ENCODE measurements at regions not wholly inside any gene's neighbourhood (a gene's known extent, or its start where the extent isn't known, plus 50 kb on each side); places are given as distances from the start of the nearest gene placed in this dataset.

DNA sequence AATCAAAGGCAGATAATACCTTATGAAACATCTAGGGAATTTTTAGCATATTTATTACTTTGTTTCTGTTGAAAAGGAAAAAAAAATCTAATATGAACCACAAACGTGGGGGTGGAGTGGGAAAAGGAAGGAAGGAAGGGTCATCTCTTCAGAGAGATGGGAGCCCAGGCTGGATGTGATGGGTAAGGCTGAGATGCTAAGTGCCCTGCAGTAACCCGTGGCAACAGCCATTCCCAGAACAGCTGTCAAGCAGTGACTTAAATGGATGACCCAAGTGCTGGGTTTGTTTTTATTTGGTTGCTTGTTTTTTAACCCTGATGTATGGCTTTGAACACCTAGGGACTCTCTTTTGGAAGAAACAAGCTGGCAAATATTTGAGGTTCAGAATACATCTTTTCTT, 50.7 kb upstream of the KLF7 start:
- POLR2A ChIA-PET = no interaction called here
- no TSS peak for BruUV-seq (replicated peaks)
- intact Hi-C loops (cut with micrococcal nuclease; ENCODE audit: unreplicated experiment) = no loop called here

GRCh38 chr2:207217442-207217841, 51.7 kb upstream of the KLF7 start:
- DNase-seq (ENCODE audit: low read depth, low spot score) (no peak), ATAC-seq (no peak)
- in situ Hi-C loops (cut with HindIII; ENCODE audit: low pct_unique_long_range_greater_than_20kb, low sequenced_read_pairs) (no loop called here), intact Hi-C loops (cut with micrococcal nuclease; ENCODE audit: unreplicated experiment) (no loop called here)
- no peaks in the 10 kb centered on the region; the same call in 1 of the 2 replicates for H3K27me3 ChIP-seq (ENCODE audit: control insufficient read depth, insufficient read depth, low read length)
- POLR2A ChIA-PET = no interaction called here
- no peak overlapping the region for H3K27ac ChIP-seq (ENCODE audit: low read length)
- no peaks in the 10 kb centered on the region for H3K9me3 ChIP-seq (ENCODE audit: control insufficient read depth, insufficient read depth, low read depth, low read length)
- H3K36me3 ChIP-seq (ENCODE audit: control insufficient read depth, insufficient read depth, low read length) = no peaks in the 10 kb centered on the region
- CTCF ChIA-PET = no interaction called here
- no peaks in the 10 kb centered on the region for H3K4me1 ChIP-seq (ENCODE audit: control insufficient read depth, insufficient read depth, low read length)
- TF ChIP-seq, protein P1, sequence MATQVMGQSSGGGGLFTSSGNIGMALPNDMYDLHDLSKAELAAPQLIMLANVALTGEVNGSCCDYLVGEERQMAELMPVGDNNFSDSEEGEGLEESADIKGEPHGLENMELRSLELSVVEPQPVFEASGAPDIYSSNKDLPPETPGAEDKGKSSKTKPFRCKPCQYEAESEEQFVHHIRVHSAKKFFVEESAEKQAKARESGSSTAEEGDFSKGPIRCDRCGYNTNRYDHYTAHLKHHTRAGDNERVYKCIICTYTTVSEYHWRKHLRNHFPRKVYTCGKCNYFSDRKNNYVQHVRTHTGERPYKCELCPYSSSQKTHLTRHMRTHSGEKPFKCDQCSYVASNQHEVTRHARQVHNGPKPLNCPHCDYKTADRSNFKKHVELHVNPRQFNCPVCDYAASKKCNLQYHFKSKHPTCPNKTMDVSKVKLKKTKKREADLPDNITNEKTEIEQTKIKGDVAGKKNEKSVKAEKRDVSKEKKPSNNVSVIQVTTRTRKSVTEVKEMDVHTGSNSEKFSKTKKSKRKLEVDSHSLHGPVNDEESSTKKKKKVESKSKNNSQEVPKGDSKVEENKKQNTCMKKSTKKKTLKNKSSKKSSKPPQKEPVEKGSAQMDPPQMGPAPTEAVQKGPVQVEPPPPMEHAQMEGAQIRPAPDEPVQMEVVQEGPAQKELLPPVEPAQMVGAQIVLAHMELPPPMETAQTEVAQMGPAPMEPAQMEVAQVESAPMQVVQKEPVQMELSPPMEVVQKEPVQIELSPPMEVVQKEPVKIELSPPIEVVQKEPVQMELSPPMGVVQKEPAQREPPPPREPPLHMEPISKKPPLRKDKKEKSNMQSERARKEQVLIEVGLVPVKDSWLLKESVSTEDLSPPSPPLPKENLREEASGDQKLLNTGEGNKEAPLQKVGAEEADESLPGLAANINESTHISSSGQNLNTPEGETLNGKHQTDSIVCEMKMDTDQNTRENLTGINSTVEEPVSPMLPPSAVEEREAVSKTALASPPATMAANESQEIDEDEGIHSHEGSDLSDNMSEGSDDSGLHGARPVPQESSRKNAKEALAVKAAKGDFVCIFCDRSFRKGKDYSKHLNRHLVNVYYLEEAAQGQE (IDR thresholded peaks at IDR 0.05; ENCODE audit: insufficient read depth in 1 of 2, low read depth in 2 of 2, low read length in 1 of 2) = no peak
- TF ChIP-seq, protein P2, sequence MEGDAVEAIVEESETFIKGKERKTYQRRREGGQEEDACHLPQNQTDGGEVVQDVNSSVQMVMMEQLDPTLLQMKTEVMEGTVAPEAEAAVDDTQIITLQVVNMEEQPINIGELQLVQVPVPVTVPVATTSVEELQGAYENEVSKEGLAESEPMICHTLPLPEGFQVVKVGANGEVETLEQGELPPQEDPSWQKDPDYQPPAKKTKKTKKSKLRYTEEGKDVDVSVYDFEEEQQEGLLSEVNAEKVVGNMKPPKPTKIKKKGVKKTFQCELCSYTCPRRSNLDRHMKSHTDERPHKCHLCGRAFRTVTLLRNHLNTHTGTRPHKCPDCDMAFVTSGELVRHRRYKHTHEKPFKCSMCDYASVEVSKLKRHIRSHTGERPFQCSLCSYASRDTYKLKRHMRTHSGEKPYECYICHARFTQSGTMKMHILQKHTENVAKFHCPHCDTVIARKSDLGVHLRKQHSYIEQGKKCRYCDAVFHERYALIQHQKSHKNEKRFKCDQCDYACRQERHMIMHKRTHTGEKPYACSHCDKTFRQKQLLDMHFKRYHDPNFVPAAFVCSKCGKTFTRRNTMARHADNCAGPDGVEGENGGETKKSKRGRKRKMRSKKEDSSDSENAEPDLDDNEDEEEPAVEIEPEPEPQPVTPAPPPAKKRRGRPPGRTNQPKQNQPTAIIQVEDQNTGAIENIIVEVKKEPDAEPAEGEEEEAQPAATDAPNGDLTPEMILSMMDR (IDR thresholded peaks at IDR 0.05) = no peak
- TF ChIP-seq SIN3A (IDR thresholded peaks at IDR 0.05; ENCODE audit: borderline replicate concordance, insufficient read depth, low read depth, low read length) (no peak), POLR2AphosphoS5 (IDR thresholded peaks at IDR 0.05; ENCODE audit: low read depth, low read length) (no peak), TCF7L2 (IDR thresholded peaks at IDR 0.05; ENCODE audit: low read depth, low read length) (no peak)
- no TSS peak for BruUV-seq (replicated peaks)
- H3K4me3 ChIP-seq (ENCODE audit: low read depth in 2 of 2, low read length in 2 of 2) = no peak overlapping the region

More for the DNA sequence above, 50.7 kb upstream of the KLF7 start:
- Histone ChIP-seq H3K27ac (ENCODE audit: low read length) (no peak overlapping the region), H3K9me3 (ENCODE audit: control insufficient read depth, insufficient read depth, low read depth, low read length) (no peaks in the 10 kb centered on the region), H3K4me3 (ENCODE audit: low read depth in 2 of 2, low read length in 2 of 2) (no peak overlapping the region), H3K4me1 (ENCODE audit: control insufficient read depth, insufficient read depth, low read length) (no peaks in the 10 kb centered on the region), H3K36me3 (ENCODE audit: control insufficient read depth, insufficient read depth, low read length) (no peaks in the 10 kb centered on the region), H3K27me3 (ENCODE audit: control insufficient read depth, insufficient read depth, low read length) (no peaks in the 10 kb centered on the region; the same call in 1 of the 2 replicates)
- TF ChIP-seq, protein P2 (IDR thresholded peaks at IDR 0.05) = no peak
- TF ChIP-seq SIN3A (IDR thresholded peaks at IDR 0.05; ENCODE audit: borderline replicate concordance, insufficient read depth, low read depth, low read length) (no peak), TCF7L2 (IDR thresholded peaks at IDR 0.05; ENCODE audit: low read depth, low read length) (no peak), POLR2AphosphoS5 (IDR thresholded peaks at IDR 0.05; ENCODE audit: low read depth, low read length) (no peak)
- TF ChIP-seq, protein P1 (IDR thresholded peaks at IDR 0.05; ENCODE audit: insufficient read depth in 1 of 2, low read depth in 2 of 2, low read length in 1 of 2) = no peak
- in situ Hi-C loops (cut with HindIII; ENCODE audit: low pct_unique_long_range_greater_than_20kb, low sequenced_read_pairs) = no loop called here
- CTCF ChIA-PET = no interaction called here
- DNase-seq (ENCODE audit: low read depth, low spot score) (no peak), ATAC-seq (no peak)

Data from Panc1 (cell line).